HG03432 (cell line): ENCODE measurements at regions not wholly inside any gene's neighbourhood (a gene's known extent, or its start where the extent isn't known, plus 50 kb on each side); places are given as distances from the start of the nearest gene placed in this dataset.
"Not testable (repeated sequence)": the region's sequence is repeated elsewhere in the genome, so short reads cannot be mapped to it uniquely, and the experiment has no call there.

Source experiments
- ATAC-seq: cut with Tn5 transposase; IDR thresholded peaks from one replicate; pipeline ENCODE4 v1.9.1; 2021; ENCODE audit warnings: mild to moderate bottlenecking, moderate library complexity; ENCODE audit not compliant: unreplicated experiment

DNA sequence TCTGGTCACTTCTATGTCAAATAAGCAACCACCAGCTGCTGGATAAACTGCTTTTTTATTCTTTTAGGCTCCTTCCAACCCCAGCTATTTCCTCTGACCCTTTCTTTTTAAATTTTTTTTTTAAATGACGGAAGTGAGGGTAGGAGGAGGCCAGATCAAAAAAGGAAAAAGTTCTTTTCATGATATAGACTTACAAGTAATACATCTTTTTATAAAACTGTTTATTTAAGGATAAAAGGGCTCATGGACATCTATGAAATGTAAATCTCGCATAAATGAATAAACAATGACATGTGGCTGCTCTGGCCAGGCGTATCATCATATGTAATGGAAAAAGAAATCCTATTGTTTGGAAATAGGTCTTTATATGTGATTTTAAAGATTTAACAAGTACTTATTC, 169.0 kb upstream of the ATP2B1 start:
- ATAC-seq: no peak

DNA sequence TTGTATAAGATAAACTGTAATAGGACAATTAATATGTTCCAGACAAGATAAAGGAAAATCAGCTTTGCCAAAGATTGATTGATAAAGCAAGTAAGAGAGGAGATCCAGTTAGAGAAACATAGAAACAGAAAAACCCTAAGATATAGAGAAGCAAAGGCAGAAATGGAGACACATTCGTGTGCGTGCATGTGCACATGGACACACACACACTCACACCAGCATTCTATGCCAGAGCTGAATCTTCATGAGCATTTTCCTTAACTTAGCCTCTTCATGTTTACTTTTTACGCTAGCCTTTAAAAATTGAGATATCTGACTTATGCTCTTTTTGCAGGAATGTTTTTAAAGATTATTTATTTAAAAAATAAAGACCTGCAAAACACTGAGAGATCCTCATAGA, 168.5 kb upstream of the ATP2B1 start:
- no peak for ATAC-seq

DNA sequence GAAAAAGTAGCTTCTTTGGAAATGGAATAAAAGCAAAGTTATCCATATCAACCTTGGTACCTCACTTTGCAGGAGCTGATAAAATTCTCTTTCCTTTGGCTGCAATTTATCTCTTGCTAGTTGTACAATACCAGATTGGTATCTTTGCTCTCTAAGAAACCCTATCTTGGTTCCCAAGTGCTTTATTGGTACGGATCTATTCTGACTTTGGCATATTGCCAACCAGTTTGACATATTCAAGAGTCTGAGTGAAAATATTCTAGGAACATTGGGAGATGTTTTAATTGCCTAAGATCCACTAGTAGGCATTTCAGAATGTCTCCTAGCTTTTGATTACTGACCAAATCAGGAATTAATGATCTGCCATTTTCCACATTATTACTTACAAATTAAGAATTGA, 167.2 kb upstream of the ATP2B1 start:
- ATAC-seq: no peak

DNA sequence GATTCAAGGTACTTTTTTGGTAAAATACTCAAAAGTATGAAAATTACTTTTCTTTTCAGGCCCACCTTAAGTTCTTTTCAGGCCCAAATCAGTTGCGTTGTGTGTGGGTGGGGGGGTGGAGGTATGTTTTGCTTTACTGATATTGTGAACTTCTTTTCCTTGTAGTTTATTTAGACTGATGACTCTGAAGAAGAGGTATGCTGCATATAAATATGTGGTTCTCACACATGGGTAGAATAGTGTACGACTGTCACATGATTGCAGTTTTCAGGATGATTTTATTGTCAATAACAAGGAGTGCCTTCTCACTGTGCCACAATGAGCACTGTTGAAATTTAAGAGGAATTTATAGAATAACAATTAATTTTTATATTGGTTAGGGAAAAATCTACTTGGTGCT, 166.6 kb upstream of the ATP2B1 start:
- no peak for ATAC-seq

DNA sequence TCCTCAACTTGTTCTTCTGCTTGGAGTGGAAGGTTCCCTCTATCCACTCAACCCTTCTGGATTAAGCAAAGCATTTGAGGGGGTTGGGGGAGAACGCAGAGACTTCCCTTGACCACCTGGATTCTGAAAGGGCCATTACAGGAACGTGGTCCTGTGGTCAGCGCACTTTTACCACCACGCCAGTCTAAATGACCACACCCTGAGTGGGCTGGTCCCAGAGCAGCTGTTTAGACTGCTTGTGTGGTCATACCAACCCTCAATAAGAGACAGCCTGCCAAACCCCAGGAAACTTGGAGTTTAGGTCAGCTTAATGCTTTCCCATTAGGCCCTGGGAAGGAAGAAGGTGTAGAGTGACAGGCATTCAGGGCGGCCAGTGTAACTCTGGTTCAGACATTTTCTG, 165.5 kb upstream of the ATP2B1 start:
- ATAC-seq: no peak

DNA sequence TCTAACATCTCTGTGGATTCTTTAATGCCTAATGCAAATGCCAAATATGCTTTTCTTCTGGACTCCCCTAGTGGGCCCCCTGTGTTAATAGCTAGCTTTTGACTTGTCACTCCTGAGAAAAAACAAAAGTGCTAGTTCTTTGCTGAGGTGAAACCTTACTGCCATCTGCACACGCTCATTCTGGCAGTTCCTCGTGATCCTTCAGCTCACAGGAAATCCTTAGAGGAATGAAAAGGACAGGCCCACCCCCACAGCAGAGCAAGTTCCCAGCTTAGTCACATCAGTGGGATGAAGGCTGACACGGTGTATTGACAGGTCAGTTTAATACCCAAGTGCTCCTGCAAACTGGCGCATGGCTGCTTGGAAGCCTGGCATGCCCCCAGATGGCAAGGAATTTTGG, 165.1 kb upstream of the ATP2B1 start:
- ATAC-seq: no peak

DNA sequence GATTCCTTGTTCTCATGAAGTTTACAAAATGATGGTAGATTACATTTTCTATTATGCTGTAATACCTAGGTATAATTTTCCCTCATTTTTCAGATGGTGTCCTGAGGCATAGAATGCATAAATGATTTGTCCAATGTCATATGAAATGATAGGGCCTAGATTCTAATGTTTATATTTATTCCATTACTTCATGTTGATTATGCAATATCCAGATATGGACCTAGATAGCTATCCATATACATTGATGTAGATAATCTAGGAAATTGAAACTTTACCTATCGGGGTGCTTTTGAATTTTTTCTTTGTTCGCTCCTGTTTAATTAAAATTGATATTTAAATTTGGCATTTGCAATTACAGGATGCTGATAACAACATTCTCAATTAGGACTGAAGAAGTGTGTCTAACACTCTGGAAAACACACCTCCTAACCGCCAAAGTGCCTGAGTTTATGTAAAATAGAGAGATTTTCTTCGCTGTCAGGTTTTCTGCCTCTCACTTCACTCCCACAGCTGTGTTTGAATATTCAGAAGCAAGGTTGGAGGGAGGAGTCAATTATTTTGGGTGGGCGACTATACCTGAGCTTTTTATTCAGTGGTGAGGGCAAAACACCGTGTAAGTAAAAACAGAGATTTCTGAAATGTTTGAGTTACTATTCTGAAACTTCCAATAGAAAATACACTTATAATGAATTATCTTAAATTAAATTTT, 164.4 kb upstream of the ATP2B1 start:
- ATAC-seq: no peak

DNA sequence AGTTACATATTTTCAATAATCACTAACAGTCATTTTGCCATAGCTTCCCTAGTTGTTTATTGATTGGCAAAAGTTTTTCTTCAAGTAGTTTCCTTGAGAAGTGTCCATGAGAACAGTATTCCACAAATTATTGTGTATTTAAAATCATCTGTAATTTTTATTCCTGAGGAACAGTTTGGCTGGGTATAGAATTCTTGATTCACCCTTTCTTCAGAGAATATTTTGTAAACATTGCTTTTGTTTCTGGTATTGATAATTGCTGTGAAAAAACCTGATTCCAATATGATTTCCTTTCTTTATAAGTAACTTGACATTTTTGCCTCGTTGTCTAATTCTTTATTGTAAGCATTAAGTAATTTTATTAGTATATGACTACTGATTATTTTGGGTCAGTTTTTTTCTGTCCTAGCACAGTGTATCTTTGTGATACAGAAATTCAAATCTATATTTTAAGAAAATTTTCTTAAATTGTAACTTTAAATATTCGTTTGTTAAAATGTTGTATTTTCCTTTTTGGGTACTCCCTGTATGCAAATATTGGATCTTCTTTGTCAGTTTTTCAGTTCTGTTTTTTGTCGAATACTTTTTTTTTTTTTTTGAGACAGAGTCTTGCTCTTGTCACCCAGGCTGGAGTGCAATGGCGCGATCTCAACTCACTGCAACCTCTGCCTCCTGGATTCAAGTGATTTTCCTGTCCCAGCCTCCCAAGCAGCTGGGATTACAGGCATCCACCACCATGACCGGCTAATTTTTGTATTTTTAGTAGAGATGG, 162.0 kb upstream of the ATP2B1 start:
- no peak for ATAC-seq

DNA sequence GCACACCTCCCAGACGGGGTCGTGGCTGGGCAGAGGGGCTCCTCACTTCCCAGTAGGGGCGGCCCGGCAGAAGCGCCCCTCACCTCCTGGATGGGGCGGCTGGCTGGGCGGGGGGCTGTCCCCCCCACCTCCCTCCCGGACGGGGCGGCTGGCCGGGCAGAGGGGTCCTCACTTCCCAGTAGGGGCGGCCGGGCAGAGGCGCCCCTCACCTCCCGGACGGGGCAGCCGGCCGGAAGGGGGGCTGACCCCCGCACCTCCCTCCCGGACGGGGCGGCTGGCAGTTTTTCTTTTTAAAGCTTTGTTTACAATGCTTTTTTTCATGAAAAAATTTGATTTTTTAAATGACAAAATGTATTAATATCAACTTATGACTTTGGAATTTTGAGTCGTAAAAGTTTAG, 159.0 kb upstream of the ATP2B1 start:
- ATAC-seq: not testable (repeated sequence)

DNA sequence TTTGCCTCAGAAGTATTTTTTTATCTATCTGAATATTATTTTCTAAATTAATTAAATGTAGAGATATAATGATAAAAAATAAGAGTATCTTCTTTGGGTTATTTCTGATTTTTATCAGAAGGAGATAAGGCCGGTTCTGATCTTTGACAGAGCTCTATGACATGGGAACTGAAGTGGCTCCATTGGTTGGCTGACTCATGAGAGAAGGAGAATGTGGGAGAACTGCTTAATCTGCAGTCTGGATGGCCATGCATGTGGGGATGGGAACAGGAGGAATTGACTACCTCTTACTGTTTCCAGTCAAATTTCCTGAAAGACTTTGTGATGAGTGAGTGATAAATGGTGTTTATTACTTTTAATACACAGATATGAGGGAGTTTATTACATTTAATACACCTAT, 155.8 kb upstream of the ATP2B1 start:
- ATAC-seq: no peak

DNA sequence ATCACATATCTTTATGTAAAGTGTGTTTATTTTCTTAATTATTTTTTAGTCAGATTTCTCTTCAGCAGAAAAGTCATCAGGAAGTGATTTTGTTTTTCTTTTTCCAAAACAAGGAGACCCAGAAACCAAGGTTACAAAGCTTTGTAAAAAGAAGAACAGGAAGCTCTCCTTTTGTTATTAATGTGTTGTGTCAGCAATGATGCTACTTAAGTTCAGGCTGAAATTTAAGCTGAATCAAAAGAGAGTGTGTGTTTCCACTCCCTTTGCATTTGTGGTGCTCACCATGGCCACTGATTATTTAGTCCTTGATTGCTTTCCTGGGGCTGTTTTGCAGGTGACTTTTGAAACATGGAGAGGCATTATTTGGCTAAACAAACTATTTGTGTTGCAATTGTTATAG, 155.3 kb upstream of the ATP2B1 start:
- ATAC-seq: no peak

DNA sequence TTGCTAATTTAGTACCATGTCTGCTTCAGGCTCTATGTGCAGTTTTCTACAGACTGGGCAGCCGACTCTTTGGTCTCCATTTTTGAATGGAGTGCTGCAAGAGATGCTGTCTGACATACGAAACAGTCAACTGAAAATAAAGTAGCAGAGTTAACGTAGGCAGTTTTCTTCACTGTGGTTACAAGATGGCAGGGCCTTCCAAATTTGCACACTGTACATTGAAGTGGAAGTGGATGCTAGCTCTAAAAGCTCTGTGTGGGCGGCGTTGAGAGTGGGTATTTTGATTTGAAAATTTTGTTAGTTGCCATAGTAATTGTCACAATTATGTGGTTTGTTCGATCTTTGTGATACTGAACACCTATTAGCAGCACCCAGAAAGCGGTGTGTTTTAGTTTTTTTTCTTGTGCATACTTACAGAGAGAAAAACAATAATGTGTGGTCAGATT, 154.9 kb upstream of the ATP2B1 start:
- peak; percentile 69 for ATAC-seq

DNA sequence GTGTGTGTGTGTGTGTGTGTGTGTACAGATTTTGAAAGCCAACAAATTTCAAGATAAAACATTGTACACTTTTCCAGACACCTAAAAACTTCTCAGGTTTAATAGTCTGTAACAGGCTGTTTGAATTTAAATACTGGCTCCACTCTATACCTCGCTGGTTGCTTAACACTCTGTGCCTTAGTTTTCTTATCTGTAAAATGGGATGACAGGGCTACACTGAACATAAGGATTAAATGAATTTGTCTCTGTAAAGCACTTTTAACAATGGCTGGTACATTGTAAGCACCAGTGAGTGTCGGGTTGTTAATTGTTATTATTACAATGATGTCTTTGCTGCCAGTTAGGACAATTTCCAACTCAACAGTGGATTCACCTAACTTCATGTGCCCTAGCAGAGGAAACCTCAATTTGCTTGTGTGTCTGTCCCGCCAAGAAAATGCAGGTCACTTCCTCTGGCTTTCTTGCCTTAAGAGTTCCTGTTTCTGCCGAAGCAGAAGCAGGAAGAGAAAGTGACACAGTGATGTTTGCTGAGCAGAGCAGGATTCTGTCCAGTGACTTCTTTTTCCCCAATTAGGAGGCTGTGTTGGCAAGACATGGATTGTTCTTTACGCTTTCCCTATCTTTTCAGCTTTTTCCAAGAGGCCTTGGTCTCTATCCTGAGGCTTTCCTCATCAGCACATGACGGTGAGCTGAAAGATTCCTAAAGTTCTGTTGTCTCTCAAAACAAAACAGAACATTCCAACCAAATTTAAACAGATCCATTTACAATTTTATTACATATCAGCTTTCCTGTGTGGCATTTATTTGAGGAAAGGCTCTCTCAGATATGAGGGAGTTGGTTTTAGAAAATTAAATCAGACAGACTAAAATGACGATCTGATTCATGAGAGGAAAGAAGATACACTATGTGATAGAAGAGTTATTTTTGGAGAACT, 154.1 kb upstream of the ATP2B1 start:
- ATAC-seq: peak; percentile 76

DNA sequence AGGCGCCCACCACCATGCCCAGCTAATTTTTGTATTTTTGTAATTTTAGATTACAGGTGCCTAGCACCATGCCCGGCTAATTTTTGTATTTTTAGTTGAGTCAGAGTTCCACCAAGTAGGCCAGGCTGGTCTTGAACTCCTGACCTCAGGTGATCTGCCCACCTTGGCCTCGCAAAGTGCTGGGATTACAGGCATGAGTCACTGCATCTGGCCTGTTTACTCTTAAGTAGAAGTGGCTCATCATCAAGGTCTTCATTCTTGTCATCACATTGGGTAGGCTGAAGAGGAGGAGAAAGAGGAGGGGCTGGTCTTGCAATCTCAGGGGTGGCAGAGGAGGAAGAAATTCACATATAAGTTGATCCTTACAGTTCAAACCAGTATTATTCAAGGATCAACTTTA, 152.4 kb upstream of the ATP2B1 start:
- ATAC-seq: no peak

DNA sequence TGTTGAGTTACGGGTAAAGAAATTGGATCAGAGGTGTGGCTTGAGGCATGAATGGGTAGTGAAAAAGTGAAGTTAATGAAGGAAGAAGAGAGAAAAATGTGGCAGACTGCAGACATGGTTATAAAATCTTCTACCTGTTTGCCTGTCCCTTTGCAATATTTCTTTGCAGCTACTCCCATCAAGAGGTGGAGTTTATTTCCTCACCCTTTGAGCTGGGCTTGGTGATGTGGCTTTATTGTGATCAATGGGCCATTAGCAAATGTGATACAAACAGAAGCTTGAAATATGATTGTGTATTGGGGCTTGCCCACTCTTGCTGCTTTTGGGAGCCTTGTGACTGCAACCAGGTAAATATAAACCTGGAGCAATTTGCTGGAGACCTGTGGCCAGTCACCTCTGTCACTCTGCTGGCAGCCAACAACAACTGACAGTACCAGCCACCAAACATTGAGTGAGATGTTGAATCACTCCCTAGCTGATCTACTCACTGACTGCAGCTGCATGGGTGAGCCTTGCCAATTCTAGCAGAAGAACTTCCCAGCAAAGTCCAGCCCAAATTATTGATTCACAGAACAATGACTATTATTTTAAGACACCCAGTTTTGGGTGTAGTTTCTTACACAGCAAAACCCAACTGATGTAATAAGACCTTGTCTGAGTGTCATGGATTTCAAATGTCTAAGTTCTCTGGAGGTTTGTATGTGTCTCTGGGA, 151.0 kb upstream of the ATP2B1 start:
- ATAC-seq: no peak

DNA sequence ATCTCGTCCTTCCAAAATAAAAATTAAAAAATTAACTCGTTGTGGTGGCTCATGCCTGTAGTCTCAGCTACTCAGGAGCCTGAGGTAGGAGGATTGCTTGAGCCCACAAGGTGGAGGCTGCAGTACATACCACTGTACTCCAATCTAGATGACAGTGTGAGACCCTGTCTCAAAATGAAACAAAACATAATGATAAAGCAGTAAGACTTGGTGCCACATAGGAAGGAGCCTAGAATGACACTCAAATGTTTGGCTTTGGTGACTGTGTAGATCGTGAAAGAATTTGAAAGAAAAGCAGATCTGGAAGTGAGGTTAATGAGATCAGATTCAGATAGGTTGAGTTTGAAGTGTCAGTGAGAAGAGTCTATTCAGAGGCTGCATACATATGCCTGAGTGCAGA, 150.1 kb upstream of the ATP2B1 start:
- ATAC-seq: no peak

DNA sequence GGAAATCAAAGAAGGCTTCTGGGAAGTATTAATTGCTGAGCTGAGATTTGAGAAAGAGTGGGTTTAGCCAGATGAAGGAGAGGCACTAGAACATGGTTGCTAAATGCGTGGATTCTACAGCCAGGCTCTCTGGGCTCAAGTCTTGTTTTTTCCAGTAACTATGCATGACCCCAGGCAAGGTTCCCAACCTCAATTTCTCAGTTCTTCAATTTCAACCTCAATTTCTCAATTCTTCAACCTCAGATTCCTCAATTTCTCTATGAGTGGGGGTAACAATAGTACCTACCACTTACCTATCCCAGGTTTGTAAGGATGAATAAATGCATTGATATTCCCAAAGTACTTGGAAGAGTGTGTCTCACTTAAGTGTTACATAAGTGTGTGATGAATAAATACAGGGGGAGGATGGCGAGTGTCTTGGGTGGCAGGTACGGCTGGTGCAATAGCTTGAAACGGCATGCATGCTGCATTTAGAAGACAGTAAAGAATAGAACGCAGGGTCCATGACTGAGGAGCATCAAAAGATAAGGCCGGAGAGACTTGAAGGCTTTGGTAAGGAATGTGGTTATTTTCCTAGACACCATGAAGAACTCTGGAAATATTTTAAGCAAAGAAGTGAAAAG, 149.1 kb upstream of the ATP2B1 start:
- ATAC-seq: no peak

DNA sequence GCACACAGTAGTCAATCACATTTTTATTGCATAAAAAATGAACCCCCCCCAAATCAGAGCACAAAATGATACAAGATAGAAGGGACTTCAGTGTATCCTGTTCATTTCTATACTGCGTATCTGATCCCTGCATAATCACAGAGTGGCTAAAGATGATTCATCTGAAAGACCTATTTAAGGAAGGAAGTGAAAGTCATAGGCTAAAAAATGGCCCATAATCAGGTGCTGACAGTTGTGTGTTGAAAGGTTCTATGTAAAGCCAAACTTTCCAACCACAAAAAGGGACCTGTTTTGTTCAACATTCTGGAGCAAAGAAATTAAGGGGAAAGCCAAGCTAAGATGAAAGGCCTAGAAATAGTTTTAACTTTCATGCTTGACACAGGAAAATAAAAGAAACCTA, 147.8 kb upstream of the ATP2B1 start:
- peak; percentile 97 for ATAC-seq

DNA sequence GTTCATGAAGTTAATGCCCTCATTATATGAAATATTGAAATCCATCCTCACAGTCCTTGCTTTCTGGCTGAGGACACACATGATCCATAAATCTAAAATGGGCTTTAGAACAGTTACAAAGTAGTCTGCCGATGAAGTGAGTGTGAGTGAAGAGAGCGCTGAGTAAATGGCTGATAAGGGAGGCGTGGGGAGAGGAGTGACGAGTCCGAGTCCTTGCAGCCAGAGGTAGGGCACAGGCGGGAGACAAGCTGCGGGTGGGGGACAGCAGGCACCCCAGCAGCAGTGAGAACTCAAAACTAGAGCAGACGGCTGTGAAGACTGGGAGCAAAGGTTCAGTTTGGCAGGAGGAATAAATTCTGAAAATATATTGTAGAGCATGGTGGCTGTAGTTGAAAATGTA, 140.1 kb upstream of the ATP2B1 start:
- no peak for ATAC-seq

DNA sequence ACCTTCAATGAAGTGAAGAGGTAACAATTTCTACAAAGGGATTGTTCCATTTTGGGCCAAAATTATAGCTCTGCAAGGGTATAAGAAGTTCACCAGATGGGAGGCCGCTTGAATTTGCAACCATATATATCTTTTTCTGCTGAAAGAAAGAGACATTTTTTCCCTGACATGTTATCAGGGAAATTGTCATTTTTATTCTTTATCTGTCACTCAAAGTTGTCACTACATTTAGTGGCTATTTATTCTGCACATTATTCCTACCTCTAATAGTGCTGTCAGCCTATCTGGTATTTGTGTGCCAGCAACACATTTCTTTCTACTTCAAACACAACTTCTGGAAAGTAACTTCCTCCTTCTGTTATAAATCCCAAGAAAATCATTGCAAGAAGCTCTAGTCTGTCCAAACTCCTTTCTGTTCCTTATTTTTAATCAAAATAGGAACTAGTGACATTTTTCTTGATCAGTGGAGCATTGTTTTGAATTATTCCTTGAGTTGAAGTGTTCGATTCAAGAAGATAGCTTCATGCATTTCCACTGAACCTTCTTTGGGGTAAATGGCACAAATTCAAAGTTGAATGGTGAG, 137.9 kb upstream of the ATP2B1 start:
- no peak for ATAC-seq
